Fibroblast of upper back skin (primary cell): ENCODE measurements at regions not wholly inside any gene's neighbourhood (a gene's known extent, or its start where the extent isn't known, plus 50 kb on each side); places are given as distances from the start of the nearest gene placed in this dataset.

Source experiments
- DNase-seq: peaks from one replicate; pipeline ENCODE4 v3.0.0-alpha.2; 2013

- DNase-seq: no peak
Observed at GRCh38 chr21:15493646-15494045, 236.1 kb upstream of the USP25 start.

DNA sequence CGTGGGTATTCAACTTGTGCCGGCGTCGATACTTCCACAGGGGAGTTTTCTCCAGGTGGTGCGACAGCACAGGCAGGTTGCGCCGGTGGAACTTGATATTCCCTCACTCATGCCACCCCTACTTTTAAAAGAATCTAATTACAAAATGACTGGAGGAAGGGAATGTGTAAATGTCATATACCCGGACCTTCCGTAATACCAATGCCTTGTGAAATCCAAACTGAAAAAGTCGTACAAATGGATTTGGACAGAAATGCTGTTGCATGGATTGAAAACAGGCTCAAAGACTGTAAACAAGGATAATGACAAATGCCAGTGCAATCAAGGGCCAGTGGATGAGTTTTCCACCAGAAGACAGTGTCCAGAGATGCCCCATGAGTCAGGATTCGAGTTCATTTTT lies 235.3 kb upstream of the USP25 start:
- DNase-seq: no peak

DNA sequence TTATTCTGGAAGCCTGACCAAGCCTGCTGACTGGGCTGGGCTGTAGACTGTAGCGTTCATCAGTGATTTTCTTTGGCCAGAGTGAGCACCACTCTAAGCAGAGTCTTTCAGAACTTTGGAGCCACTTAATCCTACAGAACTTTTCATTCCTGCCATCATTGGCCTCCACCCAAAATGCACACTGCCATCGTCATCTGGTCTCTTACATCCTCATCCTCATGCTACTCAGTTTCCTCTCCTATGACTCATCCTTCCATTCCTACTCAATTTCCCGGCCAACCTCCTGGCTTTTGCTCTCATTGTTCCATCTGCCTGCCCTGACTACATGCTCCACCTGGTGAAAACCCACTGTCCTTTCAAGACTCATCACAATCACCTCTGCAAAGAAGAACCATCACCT lies 233.8 kb upstream of the USP25 start:
- DNase-seq: peak; percentile 9

GRCh38 chr21:15496911-15497310 lies 232.9 kb upstream of the USP25 start:
- no peak for DNase-seq

- DNase-seq: no peak
Observed at GRCh38 chr21:15498455-15498854, 231.3 kb upstream of the USP25 start.

DNA sequence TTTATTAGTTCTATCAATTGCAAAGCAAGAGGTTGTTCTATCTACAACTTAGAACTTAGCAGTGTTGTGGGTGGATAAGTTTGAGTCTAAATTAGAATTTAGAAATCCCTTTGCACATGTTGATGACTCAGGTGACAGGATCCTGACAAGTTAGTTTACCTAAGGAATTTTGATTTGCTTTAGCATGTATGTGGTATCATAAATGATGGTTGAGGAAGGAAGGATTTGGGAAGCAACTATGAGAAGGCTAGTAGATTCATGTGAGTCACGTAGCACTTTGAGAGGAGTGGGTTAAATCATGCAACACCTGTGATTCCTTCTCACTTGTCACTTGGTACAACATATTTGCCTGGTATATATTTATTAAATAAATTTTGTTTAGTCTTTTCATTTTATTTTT lies 223.7 kb upstream of the USP25 start:
- no peak for DNase-seq

- DNase-seq: no peak
Observed at GRCh38 chr21:15508554-15508953, 221.2 kb upstream of the USP25 start.

GRCh38 chr21:15514073-15514946 lies 215.5 kb upstream of the USP25 start:
- no peak for DNase-seq

DNA sequence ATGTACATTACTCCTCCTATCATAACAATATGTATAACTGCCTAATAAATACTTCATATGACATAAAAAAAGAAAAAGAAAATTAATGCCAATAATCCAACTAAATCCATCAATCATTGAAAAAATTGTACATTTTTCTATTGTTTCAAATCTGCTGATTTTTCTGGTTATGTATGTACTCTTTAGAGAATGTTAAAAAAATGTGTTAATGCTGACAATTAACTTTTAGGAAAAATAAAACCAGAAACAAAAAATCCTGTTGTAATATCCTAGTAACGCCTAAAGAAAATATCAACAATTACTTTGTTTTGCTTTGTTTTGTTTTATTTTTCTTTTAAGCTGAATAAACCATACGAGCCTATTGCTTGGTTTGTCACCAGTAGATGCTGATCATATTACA lies 213.9 kb upstream of the USP25 start:
- DNase-seq: no peak

- DNase-seq: no peak
Observed at GRCh38 chr21:15517394-15517793, 212.4 kb upstream of the USP25 start.

GRCh38 chr21:15520811-15521643 lies 208.8 kb upstream of the USP25 start:
- DNase-seq: no peak

DNA sequence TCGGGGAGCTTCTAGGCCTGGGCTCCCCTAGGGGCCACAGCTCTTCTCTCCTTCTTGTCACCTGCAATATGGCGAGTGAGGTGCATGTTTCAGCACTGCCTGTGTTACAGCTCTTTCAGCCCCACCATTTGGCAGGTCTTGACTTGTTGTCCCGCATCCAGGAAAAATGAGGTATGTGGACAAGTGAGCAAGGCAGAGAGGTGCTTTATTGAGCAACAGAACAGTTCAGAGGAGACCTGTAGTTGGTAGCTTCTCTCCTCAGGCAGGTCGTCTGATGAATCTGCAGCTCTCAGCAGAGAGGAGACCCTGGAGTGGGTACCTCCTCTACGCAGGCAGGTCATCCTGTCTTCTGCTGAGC lies 208.2 kb upstream of the USP25 start:
- no peak for DNase-seq

GRCh38 chr21:15522148-15522547 lies 207.6 kb upstream of the USP25 start:
- DNase-seq: no peak

DNA sequence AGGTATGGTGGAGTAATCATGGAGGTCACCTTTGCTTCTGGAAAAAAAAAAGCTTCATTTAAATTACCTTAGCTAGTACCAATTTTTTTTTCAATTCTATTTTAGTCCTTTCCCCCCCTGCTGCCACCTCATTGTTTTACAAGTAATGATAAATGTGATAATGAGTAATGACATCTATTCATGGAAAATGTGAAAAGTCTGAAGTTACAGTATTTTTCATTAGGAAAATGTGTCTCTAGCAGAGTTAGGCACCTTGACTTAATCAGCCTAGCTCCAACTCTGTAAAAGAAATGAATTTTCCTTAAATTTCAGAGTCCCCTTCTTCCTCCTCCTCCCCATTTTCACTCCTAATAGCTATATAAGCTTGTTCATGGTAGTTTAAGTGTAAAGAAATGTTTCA lies 204.9 kb upstream of the USP25 start:
- no peak for DNase-seq

DNA sequence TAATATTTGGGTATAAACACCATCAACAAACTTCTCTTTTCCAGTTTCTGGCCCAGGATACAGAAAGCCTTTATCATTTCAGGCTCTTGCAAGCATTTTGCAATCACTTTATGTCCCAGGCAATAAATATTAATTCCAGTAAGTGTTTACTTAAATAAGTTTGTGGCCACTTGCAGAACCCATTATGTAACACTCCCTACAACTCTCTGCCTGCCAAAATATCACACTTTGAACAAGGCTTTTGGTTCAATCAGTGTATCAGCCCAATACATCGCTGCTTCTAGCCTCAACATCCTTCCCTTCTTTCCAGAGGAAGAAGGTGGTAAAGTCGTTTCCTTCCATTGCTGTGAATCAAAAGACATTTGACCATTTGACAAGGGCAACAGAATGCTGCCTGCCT lies 203.0 kb upstream of the USP25 start:
- no peak for DNase-seq

- no peak for DNase-seq
Observed at GRCh38 chr21:15528346-15528745, 201.4 kb upstream of the USP25 start.

DNA sequence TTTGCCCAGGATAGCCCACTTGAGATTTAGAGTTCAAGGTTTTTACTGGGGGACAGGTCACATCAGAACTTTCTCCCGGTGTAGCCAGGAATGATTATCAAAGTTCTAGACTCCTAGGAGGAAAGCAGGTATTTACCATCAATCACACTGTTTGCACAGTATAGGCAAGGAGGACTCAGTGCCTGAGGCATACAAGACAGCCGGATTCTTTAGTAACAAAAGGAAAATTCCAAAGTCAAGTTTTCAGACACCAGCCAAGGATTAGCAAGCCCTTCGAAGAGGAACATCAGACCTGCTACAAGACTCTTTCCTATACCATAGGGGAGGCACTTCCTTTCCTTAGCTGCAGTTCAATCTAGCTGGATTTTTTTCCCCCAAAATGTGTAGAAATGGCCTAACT lies 197.8 kb upstream of the USP25 start:
- DNase-seq: no peak

DNA sequence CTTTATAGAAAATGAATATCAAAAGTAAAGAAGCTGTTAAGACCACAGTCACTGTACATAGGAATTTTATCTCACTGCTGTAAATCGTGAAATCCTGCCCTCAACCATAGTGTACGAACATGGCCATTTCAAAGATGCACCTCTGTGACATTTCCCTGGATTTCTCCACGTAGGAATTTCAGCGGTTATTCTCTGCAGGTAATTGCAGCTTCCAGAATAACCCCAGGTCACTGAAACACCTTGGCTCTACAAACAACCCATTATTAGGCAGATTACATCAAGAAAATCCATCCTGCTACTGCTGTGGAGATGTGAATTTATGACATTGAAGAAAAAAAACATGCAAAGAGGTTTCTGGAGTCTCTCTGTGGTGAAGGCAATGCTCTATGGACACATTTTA lies 196.2 kb upstream of the USP25 start:
- DNase-seq: no peak

GRCh38 chr21:15534450-15534886 lies 195.3 kb upstream of the USP25 start:
- DNase-seq: no peak

DNA sequence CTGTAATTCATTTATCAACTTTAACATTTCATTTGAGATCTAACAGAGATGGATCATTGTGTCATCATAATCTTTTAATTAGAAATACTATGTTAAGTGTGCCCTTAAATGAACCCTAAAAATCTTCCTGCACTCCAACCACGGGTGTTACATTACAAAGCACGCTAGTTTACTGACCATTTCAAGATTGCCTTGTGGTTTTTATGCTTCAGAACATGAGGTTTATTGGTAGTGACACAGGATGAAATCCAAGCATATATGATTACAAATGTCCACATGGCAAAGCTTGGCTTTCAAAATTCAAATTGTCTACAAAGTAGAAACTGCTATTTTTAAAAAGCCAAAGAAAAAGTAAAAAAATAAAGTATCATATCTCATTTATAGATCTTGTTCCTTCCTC lies 190.4 kb upstream of the USP25 start:
- peak; percentile 2 for DNase-seq

DNA sequence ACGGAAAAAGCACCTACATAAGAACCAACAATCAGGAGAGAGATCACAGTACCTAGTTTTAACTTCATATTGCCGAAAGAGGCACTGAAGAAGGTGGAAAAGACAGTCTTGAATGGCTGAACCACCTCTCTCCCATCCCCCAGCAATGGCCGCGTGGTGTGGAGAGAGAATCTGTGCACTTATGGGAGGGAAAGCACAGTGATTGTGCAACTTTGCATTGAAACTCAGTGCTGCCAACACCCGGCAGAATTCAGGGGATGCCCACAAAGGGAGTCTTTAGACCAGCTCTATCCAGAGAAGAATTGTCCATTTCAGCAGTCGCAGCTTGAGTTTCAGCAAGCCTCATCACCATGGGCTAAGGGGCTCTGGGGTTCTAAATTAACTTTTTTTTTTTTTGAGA lies 186.3 kb upstream of the USP25 start:
- DNase-seq: no peak

DNA sequence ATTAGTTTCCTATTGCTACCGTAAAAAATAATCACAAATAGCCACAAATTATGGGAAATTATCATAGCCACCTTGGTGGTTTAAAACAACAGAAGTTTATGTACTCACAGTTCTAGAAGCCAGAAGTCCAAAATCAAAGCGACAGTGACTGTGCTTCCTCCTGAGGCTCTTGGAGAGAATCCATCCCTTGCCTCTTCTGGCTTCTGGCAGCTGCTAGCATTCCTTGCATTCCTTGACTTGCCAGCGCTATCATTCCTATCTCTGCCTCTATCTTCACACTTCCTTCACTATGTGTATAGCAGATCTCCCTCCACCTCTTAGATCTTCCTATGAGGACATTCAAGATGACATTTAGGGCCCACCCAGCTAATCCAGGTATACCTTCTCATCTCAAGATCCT lies 180.1 kb upstream of the USP25 start:
- DNase-seq: peak; percentile 60

- DNase-seq: peak; percentile 43
Observed at GRCh38 chr21:15552914-15553494, 176.8 kb upstream of the USP25 start.

- no peak for DNase-seq
Observed at GRCh38 chr21:15557925-15558324, 171.9 kb upstream of the USP25 start.
